ENCODE measurements at regions not wholly inside any gene's neighbourhood (a gene's known extent, or its start where the extent isn't known, plus 50 kb on each side); places are given as distances from the start of the nearest gene placed in this dataset.

- H3K9me3 Mint-ChIP-seq: no peaks in the 10 kb centered on the region
- DNase-seq (ENCODE audit: extremely low spot score, unreplicated experiment): no peak
- H3K4me1 Mint-ChIP-seq (ENCODE audit: unreplicated experiment): no peaks in the 10 kb centered on the region
- H3K36me3 Mint-ChIP-seq: no peaks in the 10 kb centered on the region
- no peak overlapping the region for H3K4me3 Mint-ChIP-seq
- peaks cover 5% of the 10 kb centered on the region for H3K27me3 Mint-ChIP-seq
- H3K27ac Mint-ChIP-seq: no peak overlapping the region
- peak; percentile 53 for TF ChIP-seq CTCF (conservative IDR thresholded peaks at IDR 0.05)
Observed at GRCh38 chr11:32487270-32487669, 51.9 kb upstream of the WT1 start.

- H3K27ac Mint-ChIP-seq: no peak overlapping the region
- peaks cover 8% of the 10 kb centered on the region for H3K4me1 Mint-ChIP-seq (ENCODE audit: unreplicated experiment)
- H3K36me3 Mint-ChIP-seq: no peaks in the 10 kb centered on the region
- no peak for DNase-seq (ENCODE audit: extremely low spot score, unreplicated experiment)
- no peak overlapping the region for H3K4me3 Mint-ChIP-seq
- H3K27me3 Mint-ChIP-seq: peaks cover 8% of the 10 kb centered on the region
- no peaks in the 10 kb centered on the region for H3K9me3 Mint-ChIP-seq
- no peak for TF ChIP-seq CTCF (conservative IDR thresholded peaks at IDR 0.05)
Observed at GRCh38 chr11:32485733-32486132, 50.4 kb upstream of the WT1 start.

All from type B pancreatic cell (in vitro differentiated cells).